Activated CD4-positive, alpha-beta memory T cell treated with anti-CD3 and anti-CD28 coated beads for 36 hours (primary cell): ENCODE measurements at regions not wholly inside any gene's neighbourhood (a gene's known extent, or its start where the extent isn't known, plus 50 kb on each side); places are given as distances from the start of the nearest gene placed in this dataset.
"Not testable (repeated sequence)": the region's sequence is repeated elsewhere in the genome, so short reads cannot be mapped to it uniquely, and the experiment has no call there.

ENCODE experiments used
- CTCF ChIA-PET: fragments of 350-600 bp; sonication (Branson Sonifier 250); formaldehyde crosslinking; loops from one replicate; lab custom pipeline; 2021; ENCODE audit warnings: antibody characterized with exemption, inconsistent platforms; lab: Charles Lee
- POLR2A ChIA-PET: fragments of 350-600 bp; sonication (Branson Sonifier 250); formaldehyde crosslinking; loops from one replicate; lab custom pipeline; 2021; ENCODE audit warnings: antibody characterized with exemption; lab: Charles Lee
- DNase-seq: peaks from one replicate; pipeline ENCODE4 v3.0.0-alpha.2; 2020
- H3K27ac Mint-ChIP-seq: one replicate; pipeline ENCODE4 v1.8.0; 2021; ENCODE audit warnings: mixed read lengths
- H3K27me3 Mint-ChIP-seq: one replicate; pipeline ENCODE4 v1.8.0; 2021; ENCODE audit warnings: mixed read lengths
- H3K36me3 Mint-ChIP-seq: one replicate; pipeline ENCODE4 v1.8.0; 2021; ENCODE audit warnings: mixed read lengths
- H3K4me1 Mint-ChIP-seq: one replicate; pipeline ENCODE4 v1.8.0; 2021; ENCODE audit warnings: low read depth, mixed read lengths
- H3K4me3 Mint-ChIP-seq: one replicate; pipeline ENCODE4 v1.8.0; 2021; ENCODE audit warnings: mild to moderate bottlenecking, mixed read lengths
- H3K9me3 Mint-ChIP-seq: one replicate; pipeline ENCODE4 v1.8.0; 2021; ENCODE audit warnings: mixed read lengths
- intact Hi-C: fragments of 100-400 bp; cut with micrococcal nuclease; formaldehyde crosslinking; loops from one replicate; pipeline ENCODE4 v1.15.1; 2023

- H3K27me3 Mint-ChIP-seq = no peaks in the 10 kb centered on the region
- H3K4me1 Mint-ChIP-seq = no peaks in the 10 kb centered on the region
- ChIA-PET POLR2A (no interaction called here), CTCF (no interaction called here)
- intact Hi-C loops = no loop called here
- no peak overlapping the region for H3K4me3 Mint-ChIP-seq
- no peak overlapping the region for H3K27ac Mint-ChIP-seq
- no peaks in the 10 kb centered on the region for H3K36me3 Mint-ChIP-seq
- DNase-seq = no peak
- peaks cover 15% of the 10 kb centered on the region for H3K9me3 Mint-ChIP-seq
These were observed 432.4 kb downstream of the SLITRK1 start for GRCh38 chr13:83449668-83450395.

- Mint-ChIP-seq H3K27ac (no peak overlapping the region), H3K9me3 (peaks cover 9% of the 10 kb centered on the region), H3K4me1 (no peaks in the 10 kb centered on the region), H3K4me3 (no peak overlapping the region), H3K27me3 (no peaks in the 10 kb centered on the region), H3K36me3 (no peaks in the 10 kb centered on the region)
- POLR2A ChIA-PET = no interaction called here
- CTCF ChIA-PET = no interaction called here
- no peak for DNase-seq
- intact Hi-C loops = no loop called here
These were observed 441.8 kb downstream of the SLITRK1 start for GRCh38 chr13:83440465-83440864.

GRCh38 chr13:83439464-83439863 lies 442.8 kb downstream of the SLITRK1 start:
- H3K9me3 Mint-ChIP-seq, CTCF ChIA-PET, H3K4me1 Mint-ChIP-seq, H3K4me3 Mint-ChIP-seq, intact Hi-C loops, H3K27me3 Mint-ChIP-seq, H3K36me3 Mint-ChIP-seq, POLR2A ChIA-PET, H3K27ac Mint-ChIP-seq, DNase-seq: not testable (repeated sequence)

- Mint-ChIP-seq H3K4me3 (no peak overlapping the region), H3K36me3 (no peaks in the 10 kb centered on the region), H3K4me1 (no peaks in the 10 kb centered on the region), H3K9me3 (peaks cover 4% of the 10 kb centered on the region), H3K27me3 (no peaks in the 10 kb centered on the region), H3K27ac (no peak overlapping the region)
- ChIA-PET POLR2A (no interaction called here), CTCF (no interaction called here)
- DNase-seq = no peak
- intact Hi-C loops = no loop called here
These were observed 458.4 kb downstream of the SLITRK1 start for GRCh38 chr13:83423861-83424260.

- POLR2A ChIA-PET = no interaction called here
- H3K27ac Mint-ChIP-seq = no peak overlapping the region
- no peaks in the 10 kb centered on the region for H3K27me3 Mint-ChIP-seq
- H3K36me3 Mint-ChIP-seq = no peaks in the 10 kb centered on the region
- CTCF ChIA-PET = no interaction called here
- no peak for DNase-seq
- intact Hi-C loops = no loop called here
- H3K9me3 Mint-ChIP-seq = peaks cover 4% of the 10 kb centered on the region
- H3K4me1 Mint-ChIP-seq = no peaks in the 10 kb centered on the region
- H3K4me3 Mint-ChIP-seq = no peak overlapping the region
These were observed 458.9 kb downstream of the SLITRK1 start for GRCh38 chr13:83423381-83423780.

- Mint-ChIP-seq H3K36me3 (no peaks in the 10 kb centered on the region), H3K27me3 (no peaks in the 10 kb centered on the region), H3K4me3 (no peak overlapping the region), H3K9me3 (peaks cover 9% of the 10 kb centered on the region), H3K27ac (no peak overlapping the region), H3K4me1 (no peaks in the 10 kb centered on the region)
- DNase-seq = no peak
- ChIA-PET POLR2A (no interaction called here), CTCF (no interaction called here)
- intact Hi-C loops = no loop called here
These were observed 467.9 kb downstream of the SLITRK1 start for GRCh38 chr13:83414393-83414792.

GRCh38 chr13:83386609-83387008 lies 495.7 kb downstream of the SLITRK1 start:
- H3K27ac Mint-ChIP-seq = no peak overlapping the region
- no peaks in the 10 kb centered on the region for H3K9me3 Mint-ChIP-seq
- no peaks in the 10 kb centered on the region for H3K27me3 Mint-ChIP-seq
- no peak overlapping the region for H3K4me3 Mint-ChIP-seq
- H3K4me1 Mint-ChIP-seq = no peaks in the 10 kb centered on the region
- ChIA-PET CTCF (no interaction called here), POLR2A (no interaction called here)
- no peaks in the 10 kb centered on the region for H3K36me3 Mint-ChIP-seq
- DNase-seq = no peak
- intact Hi-C loops = no loop called here

- Mint-ChIP-seq H3K36me3 (no peaks in the 10 kb centered on the region), H3K27me3 (no peaks in the 10 kb centered on the region), H3K4me3 (no peak overlapping the region), H3K4me1 (no peaks in the 10 kb centered on the region), H3K9me3 (peaks cover 6% of the 10 kb centered on the region), H3K27ac (no peak overlapping the region)
- intact Hi-C loops = no loop called here
- CTCF ChIA-PET = no interaction called here
- POLR2A ChIA-PET = no interaction called here
- DNase-seq = no peak
These were observed 503.4 kb downstream of the SLITRK1 start for GRCh38 chr13:83378908-83379307.

- Mint-ChIP-seq H3K9me3 (peaks cover 9% of the 10 kb centered on the region), H3K27me3 (no peaks in the 10 kb centered on the region), H3K4me3 (no peak overlapping the region), H3K27ac (no peak overlapping the region), H3K36me3 (no peaks in the 10 kb centered on the region), H3K4me1 (no peaks in the 10 kb centered on the region)
- DNase-seq = no peak
- intact Hi-C loops = no loop called here
- ChIA-PET CTCF (no interaction called here), POLR2A (no interaction called here)
These were observed 504.8 kb downstream of the SLITRK1 start for GRCh38 chr13:83377491-83377890.

GRCh38 chr13:83372786-83373185 lies 509.5 kb downstream of the SLITRK1 start:
- DNase-seq = no peak
- Mint-ChIP-seq H3K36me3 (no peaks in the 10 kb centered on the region), H3K4me1 (no peaks in the 10 kb centered on the region), H3K27me3 (no peaks in the 10 kb centered on the region), H3K4me3 (no peak overlapping the region), H3K9me3 (peaks cover 12% of the 10 kb centered on the region), H3K27ac (no peak overlapping the region)
- CTCF ChIA-PET = no interaction called here
- POLR2A ChIA-PET = no interaction called here
- intact Hi-C loops = no loop called here

GRCh38 chr13:83365723-83366122 lies 516.6 kb downstream of the SLITRK1 start:
- CTCF ChIA-PET = no interaction called here
- intact Hi-C loops = no loop called here
- Mint-ChIP-seq H3K9me3 (peaks cover 7% of the 10 kb centered on the region), H3K4me3 (no peak overlapping the region), H3K27ac (no peak overlapping the region), H3K36me3 (no peaks in the 10 kb centered on the region), H3K27me3 (no peaks in the 10 kb centered on the region), H3K4me1 (no peaks in the 10 kb centered on the region)
- POLR2A ChIA-PET = no interaction called here
- no peak for DNase-seq

GRCh38 chr13:83355041-83355440 lies 527.2 kb downstream of the SLITRK1 start:
- intact Hi-C loops = no loop called here
- Mint-ChIP-seq H3K27ac (no peak overlapping the region), H3K27me3 (no peaks in the 10 kb centered on the region), H3K4me1 (no peaks in the 10 kb centered on the region), H3K9me3 (peaks cover 8% of the 10 kb centered on the region), H3K36me3 (no peaks in the 10 kb centered on the region), H3K4me3 (no peak overlapping the region)
- POLR2A ChIA-PET = no interaction called here
- no peak for DNase-seq
- CTCF ChIA-PET = no interaction called here

- no peak for DNase-seq
- no peaks in the 10 kb centered on the region for H3K36me3 Mint-ChIP-seq
- no peaks in the 10 kb centered on the region for H3K27me3 Mint-ChIP-seq
- no peak overlapping the region for H3K27ac Mint-ChIP-seq
- no peaks in the 10 kb centered on the region for H3K4me1 Mint-ChIP-seq
- ChIA-PET POLR2A (no interaction called here), CTCF (no interaction called here)
- intact Hi-C loops = no loop called here
- H3K4me3 Mint-ChIP-seq = no peak overlapping the region
- H3K9me3 Mint-ChIP-seq = peaks cover 3% of the 10 kb centered on the region
These were observed 529.9 kb downstream of the SLITRK1 start for GRCh38 chr13:83352391-83352790.
